ENCODE measurements at regions not wholly inside any gene's neighbourhood (a gene's known extent, or its start where the extent isn't known, plus 50 kb on each side); places are given as distances from the start of the nearest gene placed in this dataset.

GRCh38 chr19:30879225-30879624, 470.0 kb downstream of the TSHZ3 start:
- Histone ChIP-seq H3K79me1 (ENCODE audit: insufficient read depth, low read depth, low read length, poor library complexity, severe bottlenecking) (no peaks in the 10 kb centered on the region), H2BK120ac (ENCODE audit: low read depth, low read length, poor library complexity, severe bottlenecking) (no peak overlapping the region), H4K91ac (ENCODE audit: insufficient read length, low read depth, low read length) (no peak overlapping the region), H4K20me1 (ENCODE audit: control insufficient read depth, insufficient read depth, insufficient read length) (no peaks in the 10 kb centered on the region), H3K14ac (ENCODE audit: insufficient read depth, low read length) (no peak overlapping the region), H2BK15ac (ENCODE audit: low read depth, low read length) (no peak overlapping the region), H3K23me2 (ENCODE audit: insufficient read length, low read depth, low read length, poor library complexity, severe bottlenecking) (no peaks in the 10 kb centered on the region), H4K5ac (ENCODE audit: insufficient read length, low read depth, low read length) (no peak overlapping the region), H3K18ac (ENCODE audit: insufficient read length, low read depth, low read length) (no peak overlapping the region), H3K9ac (ENCODE audit: extremely low read depth, insufficient read length, low read length) (no peak overlapping the region), H3K4me1 (ENCODE audit: insufficient read depth, low read length) (no peaks in the 10 kb centered on the region), H2BK5ac (ENCODE audit: insufficient read length, low read length) (no peak overlapping the region), H3K27me3 (ENCODE audit: insufficient read depth, low read length) (no peaks in the 10 kb centered on the region), H3K79me2 (ENCODE audit: insufficient read depth, low read length) (no peaks in the 10 kb centered on the region), H2BK12ac (ENCODE audit: insufficient read length, low read depth, low read length) (no peak overlapping the region), H2BK20ac (ENCODE audit: low read depth, low read length, poor library complexity, severe bottlenecking) (no peak overlapping the region), H3K4me2 (ENCODE audit: insufficient read depth, insufficient read length, low read length) (no peak overlapping the region), H4K8ac (replicated peaks; ENCODE audit: insufficient read length, low read depth, low read length) (no peak overlapping the region), H2AK5ac (ENCODE audit: insufficient read length, low read length) (no peak overlapping the region), H3K56ac (ENCODE audit: insufficient read length, low read depth, low read length) (no peak overlapping the region), H3K23ac (ENCODE audit: insufficient read length, low read depth, low read length) (no peak overlapping the region), H2AFZ (ENCODE audit: low read length) (no peak overlapping the region), H3K9me3 (ENCODE audit: control insufficient read depth, low read depth, low read length) (no peaks in the 10 kb centered on the region), H3K4ac (ENCODE audit: low read depth, low read length) (no peak overlapping the region), H3K27ac (ENCODE audit: insufficient read length, low read depth, low read length) (no peak overlapping the region), H3T11ph (ENCODE audit: low read length) (no peak overlapping the region)
- no CpG with 5 or more reads among the region's 3 CpGs for WGBS (ENCODE audit: extremely low coverage, insufficient read length, low lambda C conversion rate)
- Mint-ChIP-seq H3K27me3 (ENCODE audit: low read depth) (peaks cover 3% of the 10 kb centered on the region; the same call in 1 of the 2 replicates), H3K4me3 (no peak overlapping the region), H3K4me1 (no peaks in the 10 kb centered on the region), H3K9me3 (no peaks in the 10 kb centered on the region), H3K27ac (no peak overlapping the region), H3K36me3 (ENCODE audit: insufficient read depth in 1 of 3, low read depth in 3 of 3) (no peaks in the 10 kb centered on the region; a peak in 1 of 7 replicates)
- DNase-seq, result peak; percentile 6
- no peak for TF ChIP-seq CTCF (conservative IDR thresholded peaks at IDR 0.05)

Measured in H9 (cell line).